Muscle of back (tissue), 3 donors: ENCODE measurements at regions not wholly inside any gene's neighbourhood (a gene's known extent, or its start where the extent isn't known, plus 50 kb on each side); places are given as distances from the start of the nearest gene placed in this dataset.
"Not testable (repeated sequence)": the region's sequence is repeated elsewhere in the genome, so short reads cannot be mapped to it uniquely, and the experiment has no call there.

Source experiments
- DNase-seq, 3 donors: peaks; one replicate each; pipeline versions ENCODE4 v3.0.0 to v3.0.0-alpha.2; 2013

DNA sequence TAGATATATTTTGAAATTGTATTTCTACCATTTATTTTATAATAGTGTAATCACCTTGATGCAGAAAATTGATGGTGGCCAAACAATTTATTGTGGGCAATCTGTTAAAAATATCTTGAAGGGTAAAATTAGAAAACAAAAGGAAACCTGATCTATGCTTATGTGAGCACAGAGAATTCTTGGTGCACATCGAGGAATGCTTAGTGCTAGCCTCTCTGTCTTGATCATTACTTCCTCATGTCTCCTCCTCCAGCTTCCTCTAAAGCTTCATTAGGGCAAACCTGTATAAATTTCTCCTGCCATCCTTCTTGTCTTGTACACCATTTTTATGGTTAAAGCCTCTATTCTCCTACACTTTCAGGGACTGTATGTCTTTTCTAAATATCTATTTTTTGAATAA, 725.8 kb downstream of the RAPGEF2 start:
- no peak for DNase-seq

DNA sequence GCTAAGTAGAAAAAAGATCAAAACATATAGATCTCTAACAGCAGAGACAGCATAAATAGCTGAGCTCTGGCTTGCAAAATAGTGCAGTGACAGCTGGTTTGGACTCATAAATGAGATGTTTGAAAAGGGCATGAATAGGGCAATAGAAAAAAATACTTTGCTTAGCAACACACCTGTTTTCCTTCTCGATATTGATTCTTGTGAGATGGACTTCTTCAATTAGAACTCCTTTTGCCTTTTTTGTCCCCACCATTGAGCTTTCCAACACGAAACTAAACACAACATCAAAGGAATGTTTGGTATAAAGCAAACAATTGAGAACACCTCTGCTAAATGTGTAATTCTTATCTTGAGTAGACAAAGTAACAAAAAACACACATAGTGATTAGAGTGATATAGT, 726.3 kb downstream of the RAPGEF2 start:
- no peak for DNase-seq

DNA sequence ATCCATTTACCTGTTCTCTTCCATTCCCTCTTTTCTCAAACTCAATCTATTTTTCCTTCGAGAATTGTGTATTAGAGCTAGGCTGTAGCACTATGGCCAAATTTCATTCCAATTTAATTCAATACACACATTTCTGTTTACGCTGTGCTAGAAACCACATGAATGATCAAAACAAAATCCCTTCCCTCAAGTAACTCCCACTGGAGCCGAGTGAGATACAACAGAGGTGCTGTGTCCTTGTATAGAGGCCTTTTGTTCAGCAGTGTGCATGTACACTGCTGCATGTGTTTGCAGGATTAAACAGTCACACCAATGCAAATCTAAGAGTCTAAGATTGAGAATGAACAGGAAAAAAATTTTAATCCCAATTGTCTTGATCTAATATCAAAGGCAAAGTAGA, 734.2 kb downstream of the RAPGEF2 start:
- DNase-seq: no peak

DNA sequence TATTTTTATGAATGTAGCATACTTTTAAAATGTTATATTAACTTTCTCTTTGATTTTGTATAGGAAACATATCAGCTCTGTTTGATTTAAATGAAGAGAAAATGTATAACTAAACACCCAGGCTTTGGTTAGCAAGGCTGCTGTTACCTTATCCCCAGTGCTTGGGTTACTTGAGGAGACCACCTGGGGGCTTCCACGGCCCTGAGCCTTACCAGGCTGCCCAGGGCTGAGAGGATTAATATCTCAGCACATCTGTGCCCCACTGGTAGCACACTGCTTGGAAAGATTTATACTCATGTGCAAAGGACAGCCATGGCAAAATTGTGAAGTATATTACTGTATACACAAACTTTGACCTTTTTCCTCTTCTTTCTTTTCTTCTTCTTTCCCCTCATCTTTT, 752.9 kb downstream of the RAPGEF2 start:
- DNase-seq: no peak

DNA sequence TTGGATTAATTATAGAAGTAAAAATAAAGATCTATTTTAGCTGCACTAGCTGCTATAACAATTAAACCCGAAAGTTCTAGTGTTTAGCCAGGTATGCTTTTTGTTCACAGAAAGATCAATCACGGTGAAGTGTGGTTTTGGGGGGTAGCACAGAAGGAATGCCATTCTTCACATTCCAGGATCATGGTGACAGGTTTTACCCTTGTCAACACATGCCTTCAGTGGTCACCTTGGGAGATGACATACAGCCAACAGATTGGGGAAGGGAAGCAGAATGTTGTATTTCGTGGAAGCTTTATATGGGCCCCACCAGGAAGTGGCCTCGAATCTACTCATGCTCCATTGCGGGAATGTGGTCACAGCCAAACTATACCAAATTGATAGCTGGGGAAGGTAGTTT, 753.6 kb downstream of the RAPGEF2 start:
- DNase-seq: peak in 1 of 3 donors; percentile 1

DNA sequence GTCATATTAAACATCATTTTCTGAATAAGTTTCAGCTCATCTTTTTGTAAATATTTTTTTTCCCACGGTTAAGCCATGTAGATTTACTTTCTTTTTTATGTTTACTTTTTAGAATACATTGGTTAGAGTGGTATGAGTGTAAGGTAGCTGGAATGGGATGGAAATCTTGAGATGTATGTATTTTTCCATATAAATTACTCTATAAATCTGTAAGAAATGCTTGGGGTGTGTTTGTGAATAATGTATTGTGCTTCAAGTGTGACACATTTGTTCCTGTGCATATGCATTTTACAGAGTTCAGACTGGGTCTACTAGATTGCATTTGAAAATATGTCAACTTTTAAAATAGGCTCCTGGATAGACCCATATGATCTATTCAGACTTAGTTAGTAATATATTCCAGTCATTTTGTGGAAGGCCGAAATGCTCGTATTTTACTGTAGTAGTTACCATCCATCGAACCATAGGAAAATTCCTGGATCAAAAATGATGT, 756.8 kb downstream of the RAPGEF2 start:
- DNase-seq: no peak

DNA sequence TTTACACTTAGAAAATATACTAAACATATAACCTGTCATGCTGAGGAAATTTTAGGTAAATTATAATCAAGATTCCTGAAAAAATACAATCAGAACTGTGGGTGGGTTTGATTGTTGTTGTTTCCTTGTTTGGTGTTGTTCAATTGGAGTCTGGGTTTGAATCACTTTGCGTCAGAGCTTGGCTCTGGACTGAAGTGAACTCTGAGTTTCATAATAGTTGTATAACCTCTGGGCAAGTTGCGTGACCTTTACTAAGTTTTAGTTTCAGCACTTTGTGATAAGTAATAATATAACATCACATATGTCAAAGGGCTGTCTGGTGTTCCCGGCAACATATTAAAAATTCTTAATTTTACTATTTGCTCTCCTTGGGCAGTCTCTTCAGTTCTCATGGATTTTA, 758.1 kb downstream of the RAPGEF2 start:
- DNase-seq: no peak

DNA sequence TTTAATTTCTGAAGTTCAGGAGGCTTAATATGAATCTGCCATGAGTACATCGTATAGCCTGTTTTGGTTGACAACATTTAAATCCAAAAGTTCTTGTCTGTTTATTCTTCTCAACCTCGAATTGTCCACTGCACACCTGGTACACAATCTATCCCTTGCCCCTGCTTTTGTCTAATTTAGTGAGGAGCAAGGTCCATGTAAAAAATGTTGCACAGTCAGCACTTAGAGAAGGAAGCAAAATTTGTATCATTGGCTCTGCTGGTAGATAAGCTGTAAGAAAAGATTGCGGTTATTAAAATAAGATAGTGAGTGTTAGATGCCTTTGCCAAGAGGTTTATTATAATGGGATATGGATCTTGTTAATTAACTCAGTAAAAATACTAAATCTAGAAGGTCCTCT, 761.5 kb downstream of the RAPGEF2 start:
- DNase-seq: no peak

DNA sequence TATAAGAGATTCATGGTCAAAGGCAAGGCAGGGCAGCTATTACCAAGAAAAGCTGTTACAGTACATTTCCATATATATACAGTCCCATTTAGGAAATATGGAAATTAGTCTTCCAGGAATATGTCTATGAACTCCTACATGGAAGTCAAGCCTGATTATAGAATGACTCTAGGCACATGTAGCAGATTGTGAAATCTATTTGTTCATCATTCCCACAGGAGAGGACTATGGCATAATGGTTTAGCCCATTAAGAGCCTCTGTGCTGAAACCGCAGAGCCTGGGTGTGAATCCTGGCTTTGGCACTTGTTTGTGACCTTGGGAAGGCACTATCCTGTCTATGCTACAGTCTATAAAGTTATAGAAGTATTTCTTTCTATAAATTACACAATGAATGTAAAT, 764.8 kb downstream of the RAPGEF2 start:
- no peak for DNase-seq

DNA sequence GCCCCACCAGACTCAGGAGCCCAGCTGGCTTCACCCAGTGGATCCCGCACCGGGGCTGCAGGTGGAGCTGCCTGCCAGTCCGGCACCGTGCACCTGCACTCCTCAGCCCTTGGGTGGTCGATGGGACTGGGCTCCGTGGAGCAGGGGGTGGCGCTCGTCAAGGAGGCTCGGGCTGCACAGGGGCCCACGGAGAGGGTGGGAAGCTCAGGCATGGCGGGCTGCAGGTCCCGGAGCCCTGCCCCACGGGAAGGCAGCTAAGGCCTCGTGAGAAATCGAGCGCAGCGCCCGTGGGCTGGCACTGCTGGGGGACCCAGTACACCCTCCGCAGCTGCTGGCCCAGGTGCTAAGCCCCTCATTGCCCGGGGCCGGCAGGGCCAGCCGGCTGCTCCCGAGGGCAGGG, 766.1 kb downstream of the RAPGEF2 start:
- not testable (repeated sequence) for DNase-seq

DNA sequence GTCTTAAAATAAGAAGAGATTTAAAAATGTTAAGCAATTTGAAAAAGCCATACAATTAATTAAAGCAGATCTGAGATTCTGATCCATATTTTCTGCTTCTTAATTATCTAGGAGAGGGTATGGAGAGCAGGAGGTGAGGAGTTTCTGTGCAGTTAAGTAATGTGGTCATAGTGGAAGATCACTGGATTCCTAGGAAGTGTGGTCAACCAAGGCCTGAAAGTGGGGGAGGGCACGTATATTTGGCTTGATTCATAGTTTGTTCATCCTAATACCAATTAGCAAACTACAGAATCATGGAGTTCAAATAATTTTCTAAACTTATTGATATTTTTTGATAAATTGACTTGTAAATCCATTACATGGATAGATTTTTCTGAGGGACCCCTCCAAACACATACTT, 768.3 kb downstream of the RAPGEF2 start:
- peak in 1 of 3 donors; percentile 4 for DNase-seq

DNA sequence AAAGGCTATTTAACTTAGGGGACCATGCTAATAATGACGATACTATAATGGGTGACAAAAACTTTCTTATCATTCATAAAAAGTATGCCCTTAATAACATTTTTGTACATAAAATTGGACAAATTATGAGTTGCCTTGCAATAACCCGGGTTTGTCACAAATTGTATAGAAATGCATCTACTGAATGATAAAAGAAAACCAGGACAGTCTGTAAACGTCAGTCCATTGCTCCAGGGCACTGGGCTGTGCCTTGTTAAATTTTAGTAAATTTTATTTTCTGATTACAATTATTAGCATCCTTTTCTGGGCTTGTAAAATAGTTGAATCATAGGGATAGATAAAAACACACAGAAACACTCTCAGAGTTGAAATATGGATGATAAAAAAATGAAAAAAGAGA, 778.3 kb downstream of the RAPGEF2 start:
- no peak for DNase-seq

DNA sequence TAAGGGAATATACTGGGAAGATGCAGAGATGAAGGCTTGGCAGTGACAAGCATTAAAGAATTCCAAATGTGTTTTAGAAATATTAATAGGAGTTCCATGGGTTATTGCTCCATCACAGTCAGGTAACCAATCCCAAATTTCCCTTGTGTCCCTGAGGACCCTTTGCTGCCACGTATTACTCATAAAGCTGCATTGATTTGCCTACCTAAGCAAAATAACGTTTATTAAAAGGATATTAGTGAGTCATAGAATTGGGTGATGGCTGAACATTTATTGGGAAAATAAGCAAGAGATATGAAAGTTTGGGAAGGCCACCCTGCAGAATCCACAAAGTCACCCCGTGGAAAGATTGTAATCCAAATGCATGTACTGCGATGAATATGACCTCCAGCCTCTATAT, 782.1 kb downstream of the RAPGEF2 start:
- no peak for DNase-seq

DNA sequence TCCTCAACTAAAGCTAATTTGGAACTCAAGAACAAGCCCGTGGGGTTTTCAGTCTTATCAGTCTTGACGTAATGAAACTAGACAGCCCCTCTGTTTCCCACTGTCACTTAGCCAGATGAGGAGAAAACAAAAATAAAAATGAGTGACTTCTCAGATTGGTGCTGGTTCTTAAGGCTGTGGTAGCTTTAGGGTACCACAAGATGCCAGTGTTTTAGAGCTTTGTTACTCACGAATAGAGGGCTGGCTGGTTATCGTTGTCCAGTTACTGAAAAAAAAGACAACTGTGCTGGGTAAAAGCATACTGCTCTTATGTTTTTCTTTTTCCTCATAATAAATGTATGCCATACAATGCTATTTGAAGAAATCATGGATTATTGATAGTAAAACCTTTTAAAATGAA, 796.7 kb downstream of the RAPGEF2 start:
- no peak for DNase-seq

DNA sequence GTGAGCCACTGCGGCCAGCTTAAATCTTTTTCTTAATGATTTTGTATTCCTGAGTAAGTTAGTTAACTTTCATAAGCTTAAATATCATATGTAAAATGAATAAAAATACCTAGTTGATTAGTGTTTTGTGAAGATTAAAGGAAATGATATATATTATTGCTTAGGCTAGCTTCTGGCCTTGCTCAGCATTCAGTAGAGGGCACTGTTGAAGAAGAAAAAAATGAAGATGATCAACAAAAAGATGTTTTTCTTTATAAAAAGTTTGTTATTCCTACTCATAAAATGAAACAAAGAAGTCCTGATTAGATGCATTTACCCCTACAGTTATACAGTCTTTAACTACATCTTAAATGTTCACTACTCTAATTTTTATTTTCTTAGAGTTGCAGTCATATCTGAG, 797.7 kb downstream of the RAPGEF2 start:
- no peak for DNase-seq

DNA sequence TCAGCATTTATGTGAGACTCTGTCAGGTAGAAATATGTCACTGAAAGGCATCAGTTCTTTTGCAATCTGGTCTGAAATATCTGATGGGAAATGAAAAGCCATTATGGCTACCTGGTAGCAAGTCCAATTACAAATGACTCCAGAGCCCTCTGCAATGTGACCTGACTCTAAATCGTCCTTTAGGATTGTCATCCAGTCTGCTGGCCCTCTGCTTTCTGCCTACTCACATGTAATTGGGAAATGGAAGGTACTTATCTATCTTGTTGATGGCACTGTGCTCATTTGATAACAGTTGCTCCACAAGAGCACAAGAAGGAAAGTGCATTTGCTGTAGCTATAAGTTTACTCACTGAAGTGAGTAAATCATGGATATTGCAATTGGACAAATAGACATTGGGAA, 799.8 kb downstream of the RAPGEF2 start:
- no peak for DNase-seq

DNA sequence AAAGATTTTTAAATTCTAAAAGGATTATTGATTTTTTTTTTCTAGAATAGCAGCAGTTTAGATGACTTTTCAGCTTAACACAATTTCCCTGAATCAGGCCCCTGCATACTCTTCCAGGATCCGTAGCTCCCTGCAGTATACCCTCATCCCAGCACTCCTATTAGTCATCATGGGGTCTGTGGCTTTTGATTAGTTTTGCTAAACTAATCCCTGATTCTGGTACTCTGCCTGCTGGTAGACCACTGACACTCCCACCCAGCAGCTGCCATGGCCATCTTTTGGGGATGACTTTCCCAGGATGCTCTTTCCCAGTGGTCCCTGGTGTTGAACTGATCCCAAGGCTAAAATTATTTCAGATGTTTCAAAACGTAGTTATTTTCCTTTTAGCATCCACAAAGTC, 802.0 kb downstream of the RAPGEF2 start:
- no peak for DNase-seq

DNA sequence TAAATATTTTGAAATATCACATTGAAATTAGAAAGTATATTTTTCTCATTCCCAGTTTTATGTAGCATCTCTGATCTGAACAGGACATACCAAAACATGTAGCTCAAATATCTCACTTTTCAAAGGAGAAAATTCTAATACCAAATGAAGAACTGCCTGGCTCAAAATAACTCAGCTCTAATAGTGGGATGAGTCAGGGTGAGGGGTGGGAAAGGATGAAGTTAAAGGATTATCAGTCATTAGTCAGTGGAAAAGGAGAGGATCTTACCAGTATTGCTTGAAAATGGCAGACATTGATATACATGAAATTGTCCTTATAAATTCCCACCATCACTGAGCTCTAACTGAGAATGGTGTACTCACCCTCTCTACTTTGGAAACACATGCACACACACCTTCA, 803.2 kb downstream of the RAPGEF2 start:
- no peak for DNase-seq

DNA sequence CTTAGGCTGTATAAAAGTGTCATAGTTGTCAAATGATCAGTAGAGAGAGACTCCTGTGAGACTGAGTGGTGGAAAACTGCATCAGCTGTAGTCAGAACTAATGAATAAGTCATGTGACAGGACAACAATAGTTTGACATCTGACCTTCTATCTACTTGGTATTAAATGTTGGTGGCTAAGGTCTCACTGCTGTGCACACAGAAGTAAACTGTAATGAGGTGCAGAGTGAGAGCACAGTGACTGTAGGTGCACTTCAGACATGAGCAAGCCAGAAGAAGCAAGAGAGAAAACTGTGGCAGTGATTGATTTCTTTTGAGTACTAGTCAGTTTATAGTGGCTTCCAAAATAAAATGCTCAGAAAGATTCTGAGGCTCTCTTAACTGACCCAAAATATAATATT, 803.6 kb downstream of the RAPGEF2 start:
- DNase-seq: no peak

DNA sequence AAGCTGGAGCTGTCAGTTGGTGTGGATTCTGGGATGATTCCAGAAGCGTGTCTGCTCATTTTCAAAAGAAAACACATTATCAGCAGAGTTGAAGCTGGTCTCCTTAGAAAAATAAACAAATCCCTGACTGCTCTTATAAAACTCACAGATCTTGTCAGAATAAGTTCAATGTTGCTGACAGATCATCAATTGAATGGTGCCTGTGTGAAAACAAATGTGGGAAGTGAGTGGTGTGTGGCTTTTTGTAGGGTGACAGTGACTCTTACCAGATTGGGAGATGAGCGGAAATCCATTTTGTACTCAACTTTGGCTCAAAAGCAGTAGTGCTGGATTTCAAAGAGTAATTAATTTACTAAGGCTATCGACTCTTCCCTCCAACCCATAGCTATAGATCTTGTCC, 807.8 kb downstream of the RAPGEF2 start:
- no peak for DNase-seq

DNA sequence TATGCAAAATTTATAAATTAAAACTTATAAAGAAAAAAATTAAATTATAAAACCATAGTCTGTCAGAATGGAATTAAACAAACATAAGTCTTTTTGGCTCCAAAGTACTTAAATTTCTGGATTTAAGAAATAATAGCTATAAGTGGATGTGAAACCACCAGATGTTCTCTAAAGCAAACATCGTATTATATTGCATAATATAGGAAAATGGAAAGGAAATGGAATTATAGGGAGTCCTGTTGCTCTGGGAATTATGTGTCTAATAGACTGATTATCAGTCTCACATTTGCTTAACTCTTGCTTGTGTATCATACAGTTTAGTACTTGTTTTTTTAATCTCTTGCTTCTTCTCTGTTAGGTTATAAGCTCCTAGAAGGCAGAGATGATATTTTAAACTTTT, 819.2 kb downstream of the RAPGEF2 start:
- DNase-seq: peak in 1 of 3 donors; percentile 8

DNA sequence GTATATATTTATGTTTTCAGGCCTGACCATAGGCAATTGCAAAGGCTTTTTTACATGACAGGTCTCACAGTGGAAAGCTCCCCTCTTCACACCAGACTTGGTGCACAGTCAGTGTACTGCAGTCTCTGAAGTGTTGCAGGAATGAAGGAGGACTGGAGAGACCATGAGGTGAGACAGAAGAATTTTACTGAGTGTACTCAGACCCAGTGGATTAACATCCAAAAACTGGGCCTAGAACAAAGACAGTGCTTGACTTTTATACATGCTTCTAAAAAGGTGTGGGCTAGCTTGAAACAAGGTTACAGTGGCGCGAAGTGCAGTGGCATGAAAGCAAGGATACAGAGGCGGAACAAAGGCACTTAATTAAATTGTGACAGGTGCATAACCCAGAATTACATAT, 822.9 kb downstream of the RAPGEF2 start:
- DNase-seq: no peak

DNA sequence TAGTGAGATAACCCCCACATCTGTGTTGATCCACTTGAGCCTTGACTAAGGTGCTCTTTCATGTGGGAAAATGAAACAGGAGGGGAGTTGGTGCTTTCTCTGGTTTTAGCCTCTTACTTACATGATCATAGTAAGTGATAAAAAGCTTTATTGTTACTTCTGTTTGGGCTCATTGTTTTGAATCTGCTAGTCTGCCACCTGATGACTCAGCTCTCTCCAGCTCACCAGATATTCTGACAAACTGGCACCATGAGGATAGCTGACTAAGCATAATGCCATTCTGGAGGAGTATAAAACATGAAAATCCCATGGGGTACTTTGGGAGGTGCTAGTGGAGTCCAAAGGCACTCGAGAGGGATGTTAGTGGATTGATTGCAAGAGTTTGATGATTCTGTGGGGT, 824.0 kb downstream of the RAPGEF2 start:
- DNase-seq: no peak

DNA sequence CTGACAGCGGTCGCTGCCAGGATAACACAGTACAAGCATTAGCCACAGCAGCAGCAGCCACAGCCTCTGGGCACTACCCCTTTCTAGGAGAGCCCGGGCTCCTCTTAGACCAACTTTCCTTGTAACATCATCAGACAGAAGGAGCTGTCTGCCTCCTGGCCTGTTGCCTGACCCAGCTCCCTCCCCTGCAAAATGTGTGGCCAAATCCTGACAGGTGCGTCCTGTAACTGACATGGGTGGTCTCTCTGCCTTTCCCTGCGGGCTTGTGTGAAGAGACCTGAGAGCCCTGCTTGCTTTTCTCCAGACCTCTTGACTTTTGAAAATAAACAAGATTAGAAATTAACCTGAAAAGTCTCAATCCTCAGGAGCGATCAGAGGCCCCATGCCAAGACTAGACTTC, 824.9 kb downstream of the RAPGEF2 start:
- DNase-seq: no peak

DNA sequence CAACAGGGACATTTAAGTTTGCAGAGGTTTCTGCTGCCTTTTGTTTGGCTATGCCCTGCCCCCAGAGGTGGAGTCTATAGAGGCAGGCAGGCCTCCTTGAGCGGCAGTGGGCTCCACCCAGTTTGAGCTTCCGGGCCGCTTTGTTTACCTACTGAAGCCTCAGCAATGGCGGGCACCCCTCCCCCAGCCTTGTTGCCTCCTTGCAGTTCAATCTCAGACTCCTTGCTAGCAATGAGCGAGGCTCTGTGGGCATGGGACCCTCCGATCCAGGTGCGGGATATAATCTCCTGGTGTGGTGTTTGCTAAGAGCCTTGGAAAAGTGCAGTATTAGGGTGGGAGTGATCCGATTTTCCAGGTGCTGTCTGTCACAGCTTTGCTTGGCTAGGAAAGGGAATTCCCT, 831.7 kb downstream of the RAPGEF2 start:
- DNase-seq: not testable (repeated sequence)
